ENCODE measurements at regions not wholly inside any gene's neighbourhood (a gene's known extent, or its start where the extent isn't known, plus 50 kb on each side); places are given as distances from the start of the nearest gene placed in this dataset.

DNA sequence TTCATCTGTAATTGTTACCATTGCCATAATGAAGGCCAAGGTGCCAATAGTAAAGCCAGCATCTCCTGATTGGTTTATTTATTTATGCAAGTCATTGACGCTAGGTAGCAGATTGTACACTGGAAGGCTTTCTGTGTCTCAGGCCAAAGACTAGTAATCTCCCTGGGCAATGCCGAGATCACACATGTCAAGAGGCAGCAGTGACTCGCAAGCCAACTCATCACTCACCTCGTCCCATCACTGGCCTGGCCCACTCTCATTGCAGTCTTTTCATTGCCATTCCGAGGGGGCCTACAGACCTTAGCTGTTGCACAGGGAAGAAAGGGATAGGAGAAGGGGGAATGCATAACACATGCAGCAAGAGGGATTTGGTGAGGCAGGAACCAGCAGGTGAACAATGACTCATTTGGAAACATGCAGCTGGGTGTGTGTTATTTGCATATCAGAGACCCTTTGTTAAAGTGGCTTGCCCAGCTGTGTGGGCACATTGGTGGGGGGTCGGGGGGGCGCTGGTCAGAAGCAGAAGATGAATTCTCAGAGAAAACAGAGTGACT, 448.7 kb upstream of the HNRNPA3 start:
- TF ChIP-seq POLR2AphosphoS5 (IDR thresholded peaks at IDR 0.05; ENCODE audit: low read depth, low read length) (no peak), TCF7L2 (IDR thresholded peaks at IDR 0.05; ENCODE audit: low read depth, low read length) (no peak)
